ENCODE measurements at regions not wholly inside any gene's neighbourhood (a gene's known extent, or its start where the extent isn't known, plus 50 kb on each side); places are given as distances from the start of the nearest gene placed in this dataset.

GRCh38 chr13:64643066-64643465 is 2587.1 kb downstream of the PCDH9 start:
- intact Hi-C loops (cut with DNase I), result no loop called here
- Histone ChIP-seq H3K27me3 (no peaks in the 10 kb centered on the region), H3K27ac (replicated peaks in 1 of 4) (no peak overlapping the region), H3K36me3 (no peaks in the 10 kb centered on the region), H3K4me3 (no peak overlapping the region), H3K4me1 (no peaks in the 10 kb centered on the region), H3K9me3 (no peaks in the 10 kb centered on the region)
- TF ChIP-seq EP300 (IDR thresholded peaks at IDR 0.05), result no peak
- TF ChIP-seq, protein P1, sequence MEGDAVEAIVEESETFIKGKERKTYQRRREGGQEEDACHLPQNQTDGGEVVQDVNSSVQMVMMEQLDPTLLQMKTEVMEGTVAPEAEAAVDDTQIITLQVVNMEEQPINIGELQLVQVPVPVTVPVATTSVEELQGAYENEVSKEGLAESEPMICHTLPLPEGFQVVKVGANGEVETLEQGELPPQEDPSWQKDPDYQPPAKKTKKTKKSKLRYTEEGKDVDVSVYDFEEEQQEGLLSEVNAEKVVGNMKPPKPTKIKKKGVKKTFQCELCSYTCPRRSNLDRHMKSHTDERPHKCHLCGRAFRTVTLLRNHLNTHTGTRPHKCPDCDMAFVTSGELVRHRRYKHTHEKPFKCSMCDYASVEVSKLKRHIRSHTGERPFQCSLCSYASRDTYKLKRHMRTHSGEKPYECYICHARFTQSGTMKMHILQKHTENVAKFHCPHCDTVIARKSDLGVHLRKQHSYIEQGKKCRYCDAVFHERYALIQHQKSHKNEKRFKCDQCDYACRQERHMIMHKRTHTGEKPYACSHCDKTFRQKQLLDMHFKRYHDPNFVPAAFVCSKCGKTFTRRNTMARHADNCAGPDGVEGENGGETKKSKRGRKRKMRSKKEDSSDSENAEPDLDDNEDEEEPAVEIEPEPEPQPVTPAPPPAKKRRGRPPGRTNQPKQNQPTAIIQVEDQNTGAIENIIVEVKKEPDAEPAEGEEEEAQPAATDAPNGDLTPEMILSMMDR (IDR thresholded peaks at IDR 0.05), result no peak
- no peak for TF ChIP-seq POLR2A (IDR thresholded peaks at IDR 0.05; ENCODE audit: low read depth)
- WGBS, result 62% methylated on average over 2 of the region's 2 CpGs
- DNase-seq (ENCODE audit: extremely low spot score), result no peak

DNA sequence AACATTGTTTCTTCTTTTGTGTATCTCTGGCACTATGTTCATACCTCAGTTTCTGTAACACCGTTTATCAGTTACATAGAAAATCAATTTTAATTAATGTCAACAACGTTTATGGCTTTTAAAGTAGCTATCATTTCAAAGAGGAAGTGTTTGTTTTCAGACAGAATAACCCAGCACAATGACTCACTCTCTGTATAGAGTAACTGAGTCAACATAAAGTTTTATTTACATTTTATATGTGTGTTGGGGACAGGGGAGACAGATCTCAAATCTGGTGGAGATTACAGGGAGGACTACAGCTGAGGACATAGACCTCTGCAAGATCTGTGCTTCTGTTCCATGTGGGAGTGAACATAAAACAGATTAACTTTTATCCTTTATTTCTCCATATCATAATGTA is 2590.1 kb downstream of the PCDH9 start:
- no peak for DNase-seq (ENCODE audit: extremely low spot score)
- Histone ChIP-seq H3K27ac (replicated peaks in 1 of 4) (no peak overlapping the region), H3K36me3 (no peaks in the 10 kb centered on the region), H3K4me3 (no peak overlapping the region), H3K9me3 (no peaks in the 10 kb centered on the region), H3K27me3 (no peaks in the 10 kb centered on the region), H3K4me1 (no peaks in the 10 kb centered on the region)
- WGBS, result 61% methylated on average over 2 of the region's 2 CpGs
- intact Hi-C loops (cut with DNase I), result no loop called here
- TF ChIP-seq POLR2AphosphoS5 (IDR thresholded peaks at IDR 0.05) (no peak), POLR2A (IDR thresholded peaks at IDR 0.05; ENCODE audit: low read depth) (no peak), EP300 (IDR thresholded peaks at IDR 0.05) (no peak)
- TF ChIP-seq, protein P1 (IDR thresholded peaks at IDR 0.05), result no peak

DNA sequence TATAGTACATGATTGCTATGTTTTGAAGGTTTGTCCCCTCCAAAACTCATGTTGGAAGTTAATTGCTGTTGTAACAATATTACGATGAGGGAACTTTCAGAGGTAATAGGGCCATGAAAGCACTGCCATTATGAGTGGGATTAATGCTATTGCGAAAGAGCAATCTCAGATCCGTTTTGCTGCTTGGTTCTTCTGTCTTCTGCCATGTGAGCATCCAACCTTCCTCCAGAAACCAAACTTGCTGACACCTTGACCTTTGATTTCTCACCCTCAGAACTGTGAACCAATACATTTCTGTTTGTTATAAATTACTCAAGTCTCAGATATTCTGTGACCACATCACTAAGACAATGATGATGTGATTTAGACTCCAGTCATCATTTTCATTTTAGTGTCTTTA is 2590.9 kb downstream of the PCDH9 start:
- no peaks in the 10 kb centered on the region for H3K4me1 ChIP-seq
- no peak overlapping the region for H3K27ac ChIP-seq (replicated peaks in 1 of 4)
- no peak overlapping the region for H3K4me3 ChIP-seq
- H3K9me3 ChIP-seq, result no peaks in the 10 kb centered on the region
- DNase-seq (ENCODE audit: extremely low spot score), result no peak
- no peaks in the 10 kb centered on the region for H3K36me3 ChIP-seq
- no peaks in the 10 kb centered on the region for H3K27me3 ChIP-seq
- WGBS, result 92% methylated on average over 3 of the region's 3 CpGs
- TF ChIP-seq POLR2AphosphoS5 (IDR thresholded peaks at IDR 0.05) (no peak), EP300 (IDR thresholded peaks at IDR 0.05) (no peak)
- TF ChIP-seq, protein P1 (IDR thresholded peaks at IDR 0.05), result no peak
- intact Hi-C loops (cut with DNase I), result no loop called here

DNA sequence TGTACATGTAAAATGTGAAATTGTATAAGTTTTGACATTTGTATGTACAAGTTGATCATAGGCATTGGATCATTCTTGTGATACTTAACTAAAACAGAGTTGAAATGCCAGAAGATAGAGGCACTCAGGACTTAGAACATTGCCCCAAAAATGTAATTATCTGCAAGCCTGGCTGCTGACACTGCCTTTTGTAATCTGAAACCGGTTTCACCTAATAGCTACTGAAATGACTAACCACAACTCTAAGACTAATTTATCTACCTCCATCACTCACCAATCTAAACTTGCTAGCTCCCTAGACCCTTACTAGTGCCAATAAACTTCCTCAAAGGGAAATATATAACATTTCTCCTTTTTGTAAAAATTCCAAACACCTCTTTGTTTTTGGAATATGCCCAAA is 2596.2 kb downstream of the PCDH9 start:
- H3K9me3 ChIP-seq, result no peaks in the 10 kb centered on the region
- TF ChIP-seq POLR2A (IDR thresholded peaks at IDR 0.05; ENCODE audit: low read depth), result no peak
- TF ChIP-seq EP300 (IDR thresholded peaks at IDR 0.05), result no peak
- TF ChIP-seq, protein P1 (IDR thresholded peaks at IDR 0.05), result no peak
- H3K4me1 ChIP-seq, result no peaks in the 10 kb centered on the region
- no peaks in the 10 kb centered on the region for H3K36me3 ChIP-seq
- 47% methylated on average over 1 of the region's 1 CpG for WGBS
- no peaks in the 10 kb centered on the region for H3K27me3 ChIP-seq
- no peak for DNase-seq (ENCODE audit: extremely low spot score)
- H3K27ac ChIP-seq (replicated peaks in 1 of 4), result no peak overlapping the region
- intact Hi-C loops (cut with DNase I), result no loop called here
- no peak overlapping the region for H3K4me3 ChIP-seq

DNA sequence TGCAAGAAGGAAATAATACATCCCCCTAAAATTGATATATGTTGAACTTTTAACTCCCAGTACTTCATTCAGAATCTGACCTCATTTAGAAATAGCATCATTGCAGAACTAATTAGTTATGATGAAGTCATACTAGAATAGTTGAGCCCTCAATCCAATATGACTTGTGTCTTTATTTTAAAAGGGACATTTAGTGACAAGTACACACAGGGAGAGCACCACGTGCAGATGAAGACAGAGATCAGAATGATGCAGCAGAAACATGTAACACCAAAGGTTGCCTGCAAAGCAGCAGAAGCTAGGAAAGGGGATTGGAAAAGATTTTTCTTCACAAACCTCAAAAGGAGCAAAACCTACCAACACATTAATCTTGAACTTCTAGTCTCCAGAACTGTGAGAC is 2602.5 kb downstream of the PCDH9 start:
- H3K27me3 ChIP-seq, result no peaks in the 10 kb centered on the region
- TF ChIP-seq, protein P1 (IDR thresholded peaks at IDR 0.05), result no peak
- TF ChIP-seq POLR2A (IDR thresholded peaks at IDR 0.05; ENCODE audit: low read depth), result no peak
- TF ChIP-seq POLR2AphosphoS5 (IDR thresholded peaks at IDR 0.05), result no peak
- WGBS, result 60% methylated on average over 1 of the region's 1 CpG
- DNase-seq (ENCODE audit: extremely low spot score), result no peak
- no peaks in the 10 kb centered on the region for H3K4me1 ChIP-seq
- intact Hi-C loops (cut with DNase I), result no loop called here
- no peaks in the 10 kb centered on the region for H3K9me3 ChIP-seq
- H3K4me3 ChIP-seq, result no peak overlapping the region
- no peaks in the 10 kb centered on the region for H3K36me3 ChIP-seq
- no peak overlapping the region for H3K27ac ChIP-seq (replicated peaks in 1 of 4)

Measured in esophagus muscularis mucosa (tissue), 4 donors.